ENCODE measurements at regions not wholly inside any gene's neighbourhood (a gene's known extent, or its start where the extent isn't known, plus 50 kb on each side); places are given as distances from the start of the nearest gene placed in this dataset.
"Not testable (repeated sequence)": the region's sequence is repeated elsewhere in the genome, so short reads cannot be mapped to it uniquely, and the experiment has no call there.

DNA sequence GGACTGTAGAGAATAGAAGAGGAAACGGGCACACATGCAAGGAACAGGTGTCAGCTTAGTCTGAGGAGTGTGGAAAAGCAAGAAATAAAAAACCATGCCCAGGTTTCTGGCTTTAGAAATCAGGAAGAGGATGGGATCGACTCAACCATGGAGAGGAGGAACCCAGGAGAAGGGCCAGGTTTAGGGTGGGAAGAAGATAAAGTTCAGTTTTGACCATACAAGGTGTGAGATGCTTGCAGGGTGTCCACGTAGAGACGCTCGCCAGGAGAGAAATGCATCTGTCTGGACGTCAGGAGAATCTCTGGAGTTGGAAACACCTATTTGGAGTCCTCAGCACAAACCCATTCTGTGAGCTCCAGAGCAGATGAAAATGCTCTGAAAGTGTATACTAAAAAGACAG is 275.1 kb downstream of the CYRIA start:
- no peak for DNase-seq

DNA sequence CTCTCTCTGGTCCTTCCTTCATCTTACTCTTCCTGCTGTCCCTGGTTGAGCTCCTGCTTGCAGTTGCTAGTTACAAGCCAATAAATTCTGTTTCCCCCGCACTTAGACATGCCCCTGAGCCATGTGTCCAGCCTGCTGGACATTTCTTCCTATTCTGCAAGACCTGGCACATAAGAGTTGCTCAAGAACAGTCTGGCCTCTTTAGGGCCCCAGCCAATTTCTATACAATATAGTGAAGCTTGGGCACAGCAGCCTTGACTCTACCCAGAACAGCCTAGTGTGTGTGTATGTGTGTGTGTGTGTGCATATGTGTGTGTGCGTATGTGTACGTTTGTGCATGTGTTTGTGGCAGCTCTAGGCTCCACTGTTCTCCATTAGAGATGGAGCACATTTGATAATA is 276.0 kb downstream of the CYRIA start:
- DNase-seq, result no peak

DNA sequence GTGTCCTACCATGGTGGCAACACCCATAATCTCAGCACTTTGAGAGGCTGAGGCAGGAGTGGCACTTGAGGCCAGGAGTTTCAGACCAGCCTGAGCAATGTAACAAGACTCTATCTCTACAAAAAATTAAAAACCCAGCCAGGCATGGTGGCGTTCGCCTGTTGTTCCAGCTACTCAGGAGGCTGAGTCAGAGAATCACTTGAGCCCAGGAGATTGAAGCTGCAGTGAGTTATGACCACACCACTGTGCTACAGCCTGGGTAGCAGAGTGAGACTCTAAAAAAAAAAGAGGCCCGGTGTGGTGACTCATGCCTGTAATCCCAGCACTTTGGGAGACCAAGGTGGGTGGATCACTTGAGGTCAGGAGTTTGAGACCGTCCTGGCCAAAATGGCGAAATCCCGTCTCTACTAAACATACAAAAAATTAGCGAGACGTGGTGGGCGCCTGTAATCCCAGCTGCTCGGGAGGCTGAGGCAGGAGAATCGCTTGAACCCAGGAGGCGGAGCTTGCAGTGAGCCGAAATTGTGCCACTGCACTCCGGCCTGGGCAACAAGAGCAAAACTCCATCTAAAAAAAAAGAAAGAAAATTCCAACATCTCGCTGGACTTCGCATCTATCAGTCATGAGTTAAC is 277.3 kb downstream of the CYRIA start:
- not testable (repeated sequence) for DNase-seq

DNA sequence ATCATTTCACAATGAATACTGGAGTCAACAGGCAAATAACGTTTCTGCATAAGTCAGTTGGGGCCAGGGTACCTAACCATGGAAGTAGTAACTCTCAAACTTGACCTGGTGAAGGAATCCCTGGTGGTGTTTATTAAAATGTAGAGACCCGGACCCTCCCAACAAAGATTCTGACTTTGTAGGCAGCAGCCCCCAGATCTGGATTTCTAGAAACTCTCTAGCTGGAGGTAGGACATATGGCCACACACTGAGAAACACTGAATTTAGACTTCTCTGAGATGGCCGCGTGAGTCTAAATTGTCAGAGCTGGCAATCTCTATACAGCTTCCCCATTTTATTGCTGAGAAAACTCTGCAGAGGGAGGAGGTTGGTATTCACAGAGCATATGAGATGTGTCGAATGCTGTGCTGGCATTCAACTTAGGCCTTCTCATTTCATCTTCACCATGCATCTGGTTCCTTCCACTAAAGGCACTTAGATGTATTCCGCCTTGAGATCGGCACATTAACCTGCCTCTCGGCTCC is 278.1 kb downstream of the CYRIA start:
- no peak for DNase-seq

DNA sequence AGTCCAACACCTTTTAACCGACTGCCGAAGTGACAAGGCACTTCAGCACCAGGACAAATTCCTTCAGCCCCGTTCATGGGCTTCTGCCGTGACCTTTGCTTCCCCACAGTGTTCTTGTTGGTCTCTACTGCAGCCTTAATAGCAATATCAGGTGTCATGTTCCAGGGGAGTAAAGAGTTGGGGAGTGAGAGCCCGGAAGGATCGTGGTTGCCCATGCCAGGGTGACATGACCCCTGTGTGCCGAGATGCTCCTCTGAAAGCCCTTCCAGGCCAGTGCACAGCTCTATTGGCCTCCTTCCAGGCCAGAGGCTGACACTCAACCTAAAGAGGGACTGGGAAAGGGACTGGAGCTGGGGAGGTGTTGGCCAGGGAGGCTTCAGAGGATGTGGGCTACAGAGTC is 279.2 kb downstream of the CYRIA start:
- no peak for DNase-seq

DNA sequence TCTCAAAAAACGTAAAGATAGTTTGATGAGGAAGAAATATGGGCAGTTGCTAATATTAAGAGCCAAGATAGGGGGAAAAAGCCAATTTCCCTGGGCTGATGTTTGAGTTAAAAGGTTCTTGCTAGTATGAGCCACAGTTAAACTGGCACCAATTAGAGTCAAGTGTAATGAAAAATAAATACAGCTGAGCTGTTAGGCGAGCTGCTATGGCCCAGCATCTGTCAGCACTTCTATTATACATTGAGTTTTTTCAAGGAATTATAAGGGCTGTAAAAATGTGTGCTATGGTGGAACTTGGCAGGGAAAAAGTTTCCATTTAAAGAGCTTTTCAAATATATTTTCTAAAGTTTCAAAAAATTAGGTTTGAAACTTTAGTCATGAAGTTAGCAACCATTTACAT is 279.6 kb downstream of the CYRIA start:
- DNase-seq, result no peak

DNA sequence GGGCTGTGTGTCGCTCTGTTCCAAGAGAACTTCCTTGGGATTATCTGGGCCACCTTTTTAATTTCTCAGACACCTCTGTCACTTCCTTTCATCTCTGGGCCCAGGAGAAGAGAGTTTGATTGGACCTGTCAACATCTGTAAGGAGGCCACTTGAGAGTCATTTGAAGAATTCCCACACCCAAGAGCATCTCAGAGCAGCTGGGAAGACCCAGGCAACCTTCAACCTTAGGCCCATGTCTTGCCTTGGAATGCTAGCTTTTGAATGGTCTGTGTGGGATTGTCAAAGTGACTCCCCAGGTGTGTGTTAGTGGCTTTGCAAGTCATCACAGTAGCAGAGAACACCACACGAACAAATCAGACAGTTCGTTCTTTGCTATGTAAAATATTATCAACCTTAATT is 280.3 kb downstream of the CYRIA start:
- DNase-seq, result no peak

DNA sequence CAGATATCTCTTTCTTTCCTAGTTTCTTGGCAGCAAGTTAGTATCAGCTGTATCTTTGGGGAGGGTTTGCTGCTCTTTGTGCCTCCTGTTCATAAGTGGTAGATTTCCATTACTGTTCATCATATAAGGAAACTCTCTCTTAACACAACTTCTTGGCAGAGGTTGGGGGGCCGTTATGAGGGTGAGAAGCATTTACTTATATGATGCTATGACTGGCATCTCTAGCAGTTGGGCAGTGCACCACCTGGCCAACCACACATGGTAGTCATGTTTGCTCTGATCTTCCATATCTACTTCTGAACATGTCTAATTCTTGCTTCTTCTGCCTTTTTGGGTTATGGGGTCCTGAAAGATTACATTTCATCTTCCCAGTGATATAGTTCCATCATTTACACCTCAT is 282.2 kb downstream of the CYRIA start:
- no peak for DNase-seq

DNA sequence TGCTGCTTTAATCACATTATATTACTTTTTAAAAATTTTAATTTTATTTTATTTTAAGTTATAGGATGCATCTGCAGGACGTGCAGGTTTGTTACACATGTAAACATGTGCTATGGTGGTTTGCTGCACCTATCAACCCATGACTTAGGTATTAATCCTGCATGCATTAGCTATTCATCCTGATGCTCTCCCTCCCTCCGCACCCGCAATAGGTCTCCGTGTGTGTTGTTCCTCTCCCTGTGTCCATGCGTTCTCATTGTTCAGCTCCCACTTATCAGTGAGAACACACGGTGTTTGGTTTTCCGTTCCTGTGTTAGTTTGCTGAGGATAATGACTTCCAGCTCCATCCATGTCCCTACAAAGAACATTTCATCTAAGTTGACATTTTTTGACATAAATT is 283.2 kb downstream of the CYRIA start:
- DNase-seq, result no peak

DNA sequence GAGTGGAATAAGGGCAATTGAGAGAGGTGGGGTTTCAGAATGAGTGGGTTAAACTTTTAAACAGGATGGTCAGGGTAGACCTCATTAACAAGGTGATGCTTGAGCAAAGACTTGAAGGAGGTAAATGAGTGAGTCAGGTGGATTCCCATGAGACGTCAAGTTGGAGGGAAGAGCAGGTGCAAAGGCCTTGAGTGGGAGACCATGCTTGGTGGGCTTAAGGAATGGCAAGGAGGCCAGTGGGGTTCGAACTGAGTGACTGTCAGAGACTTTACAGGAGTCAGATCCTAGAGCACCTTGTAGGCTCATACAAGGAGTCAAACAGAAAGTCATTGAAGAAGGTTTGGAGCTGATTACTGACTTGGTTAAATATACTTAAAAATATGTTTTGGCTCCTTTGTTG is 284.1 kb downstream of the CYRIA start:
- no peak for DNase-seq

DNA sequence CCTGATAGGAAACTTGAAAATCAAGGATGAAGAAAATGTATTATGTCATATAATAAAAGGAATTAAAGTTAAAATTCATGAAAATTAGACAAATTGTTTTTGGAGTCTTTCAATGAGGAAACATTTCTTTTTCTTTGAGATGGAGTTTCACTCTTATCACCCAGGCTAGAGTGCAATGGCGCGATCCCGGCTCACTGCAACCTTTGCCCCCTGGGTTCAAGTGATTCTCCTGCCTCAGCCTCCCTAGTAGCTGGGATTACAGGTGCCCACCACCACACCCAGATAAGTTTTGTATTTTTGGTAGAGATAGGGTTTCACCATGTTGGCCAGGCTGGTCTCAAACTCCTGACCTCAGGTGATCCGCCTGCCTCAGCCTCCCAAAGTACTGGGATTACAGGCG is 285.7 kb downstream of the CYRIA start:
- DNase-seq, result not testable (repeated sequence)

DNA sequence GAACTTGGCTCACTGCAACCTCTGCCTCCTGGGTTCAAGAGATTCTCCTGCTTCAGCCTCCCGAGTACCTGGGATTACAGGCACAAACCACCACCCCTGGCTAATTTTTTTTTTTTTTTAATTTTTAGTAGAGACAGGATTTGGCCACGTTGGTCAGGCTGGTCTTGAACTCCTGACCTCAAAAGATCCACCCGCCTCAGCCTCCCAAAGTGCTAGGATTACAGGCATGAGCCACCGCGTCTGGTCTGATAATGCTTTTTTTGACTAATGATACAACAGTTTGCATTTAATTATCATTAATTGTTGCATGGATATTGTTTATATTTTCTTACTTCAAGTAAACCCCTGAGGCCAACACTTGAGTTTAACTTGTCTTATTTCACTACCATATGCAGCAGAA is 286.6 kb downstream of the CYRIA start:
- DNase-seq, result not testable (repeated sequence)

DNA sequence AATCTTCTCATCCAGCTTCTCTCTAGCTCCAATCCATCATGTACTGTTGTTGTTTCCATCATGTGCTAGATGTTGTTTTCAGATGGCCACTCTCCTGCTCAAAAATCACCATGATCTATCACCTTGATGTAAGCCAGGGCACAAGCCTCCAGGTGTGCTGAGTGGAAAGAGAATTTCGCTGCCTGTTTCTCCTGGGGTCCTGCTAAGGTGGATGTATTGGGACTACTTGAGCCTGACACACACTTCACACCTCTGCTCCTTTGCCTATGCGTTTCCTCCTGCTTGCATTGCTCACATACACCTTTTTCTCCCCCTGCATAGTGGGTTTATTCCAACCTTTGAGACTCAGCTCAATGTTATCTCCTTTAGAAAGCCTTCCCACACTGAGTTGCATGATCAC is 287.6 kb downstream of the CYRIA start:
- DNase-seq, result no peak

DNA sequence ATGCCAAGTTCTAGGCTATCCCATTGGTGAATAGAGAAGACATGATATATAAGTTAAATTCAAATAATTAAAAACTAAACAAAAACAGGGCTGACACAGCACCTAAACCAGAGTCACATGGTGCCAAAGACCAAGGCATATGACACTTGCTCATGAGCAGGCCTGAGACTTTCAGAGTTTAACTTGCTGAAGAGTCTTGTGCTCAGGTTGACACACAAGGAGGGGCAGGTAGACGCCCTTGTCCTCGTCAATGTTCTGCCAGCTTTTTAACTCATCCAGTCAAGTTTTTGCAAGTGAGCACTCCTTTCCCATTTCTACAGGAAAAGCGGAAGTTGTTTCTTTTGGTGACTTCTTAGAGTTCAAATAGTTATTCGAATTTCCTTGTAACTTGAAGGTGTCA is 289.7 kb downstream of the CYRIA start:
- no peak for DNase-seq

DNA sequence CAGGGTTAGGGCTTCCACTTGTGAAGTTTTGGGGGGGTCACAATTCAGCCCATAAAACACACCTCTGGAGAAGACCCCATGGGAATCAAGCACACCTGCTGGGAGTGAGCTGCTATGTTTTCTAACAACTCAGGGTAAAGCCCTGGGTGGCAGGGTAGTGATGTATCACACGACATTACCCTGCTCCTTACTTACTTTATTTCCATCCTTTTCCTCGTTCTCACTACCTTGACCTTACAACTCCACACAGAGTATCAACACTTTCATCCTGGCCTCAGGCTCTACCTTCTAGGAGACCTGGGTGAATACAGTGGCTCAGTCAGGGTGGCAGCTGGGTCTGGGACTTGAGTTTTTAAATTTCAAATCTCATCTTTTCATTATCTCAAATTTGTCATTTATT is 290.3 kb downstream of the CYRIA start:
- no peak for DNase-seq

DNA sequence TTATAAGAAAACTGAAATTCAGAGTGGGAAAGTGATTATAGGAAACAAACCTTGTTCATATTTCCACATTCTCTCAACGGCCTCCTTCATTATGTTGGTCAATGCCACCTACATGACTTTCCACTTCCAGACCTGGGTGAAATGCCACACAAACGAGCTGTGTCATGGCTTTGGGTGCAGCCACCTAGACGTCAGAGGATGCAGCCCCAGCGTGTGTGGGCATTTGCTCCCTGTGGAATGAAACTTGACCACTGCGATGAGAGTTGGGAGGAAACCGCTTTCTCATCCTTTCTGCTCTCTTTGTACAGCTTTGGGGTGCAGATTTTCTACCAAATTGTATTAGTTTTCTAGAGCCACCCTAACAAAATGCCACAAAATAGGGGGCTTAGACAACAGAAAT is 291.0 kb downstream of the CYRIA start:
- no peak for DNase-seq

DNA sequence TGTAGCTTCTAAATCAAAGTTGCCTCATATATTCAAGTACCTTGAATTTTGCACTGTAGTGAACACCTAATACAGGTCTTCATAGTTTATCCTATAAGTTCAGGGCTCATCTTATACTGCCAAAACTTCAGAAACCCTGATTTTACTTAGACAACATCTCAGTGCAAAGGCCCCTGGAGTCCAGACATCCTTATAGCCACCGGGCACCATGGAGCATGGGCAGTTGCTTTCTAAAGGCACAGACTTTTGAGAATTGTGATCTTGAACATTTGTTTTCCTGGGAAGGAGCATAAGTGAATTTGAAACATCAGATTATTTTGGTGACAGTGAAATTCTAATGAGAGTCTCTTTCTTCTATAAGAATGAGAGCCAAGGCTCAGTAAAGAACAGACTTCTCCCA is 292.3 kb downstream of the CYRIA start:
- DNase-seq, result no peak

DNA sequence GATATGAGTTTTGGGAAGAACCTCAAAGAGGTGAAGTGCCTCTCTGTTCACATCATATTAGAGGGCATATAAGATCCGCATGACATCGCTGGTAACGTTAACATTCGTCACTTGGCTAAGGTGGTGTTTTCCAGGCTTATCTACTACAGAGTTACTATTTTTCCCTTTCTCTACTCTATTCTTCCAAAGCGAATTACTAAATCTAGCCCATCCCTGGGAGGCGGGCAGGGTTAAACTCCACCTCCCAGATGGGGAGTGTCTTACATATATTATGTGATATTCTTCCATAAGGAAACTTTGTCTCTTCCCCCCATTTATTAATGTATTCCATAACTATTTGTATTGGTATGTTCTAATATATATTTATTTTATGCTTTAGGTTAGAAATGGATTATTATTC is 293.9 kb downstream of the CYRIA start:
- DNase-seq, result no peak

DNA sequence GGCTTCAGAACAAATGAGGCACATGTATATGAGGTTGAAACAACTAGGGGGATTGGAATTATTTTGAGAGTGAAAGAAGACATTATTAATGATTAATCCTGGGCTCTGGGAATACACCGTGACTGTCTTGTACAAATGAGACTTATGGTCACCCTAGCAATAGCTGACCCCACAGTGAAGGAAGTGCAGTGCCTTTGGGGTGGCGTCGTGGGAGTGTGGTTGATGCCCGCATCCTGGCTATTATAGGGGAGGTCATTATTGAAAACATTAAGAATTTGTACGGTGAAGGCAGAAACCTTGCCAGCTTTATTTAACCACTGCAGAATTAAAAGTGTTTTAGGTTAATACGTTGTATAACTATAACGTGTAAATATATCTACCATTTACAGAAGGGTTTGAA is 296.7 kb downstream of the CYRIA start:
- no peak for DNase-seq

DNA sequence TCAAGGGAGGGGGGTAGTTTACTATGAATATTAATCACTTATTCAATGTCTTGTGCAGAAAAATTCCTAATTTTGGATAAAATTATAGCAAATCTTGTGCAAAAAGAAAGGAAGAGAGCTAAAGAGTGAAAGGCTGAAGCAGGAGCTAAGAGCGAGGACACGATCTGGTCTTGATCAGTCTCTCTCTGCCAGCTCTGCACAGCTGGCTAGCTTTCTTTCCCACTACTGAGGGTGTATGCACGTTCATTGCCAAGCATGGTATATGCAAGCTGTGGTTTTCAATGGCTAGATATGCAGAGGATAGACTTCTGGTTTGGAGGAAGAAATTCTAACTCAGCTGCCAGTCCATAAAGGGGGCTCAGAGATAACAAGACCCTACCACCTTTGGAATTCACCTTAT is 297.3 kb downstream of the CYRIA start:
- DNase-seq, result no peak

DNA sequence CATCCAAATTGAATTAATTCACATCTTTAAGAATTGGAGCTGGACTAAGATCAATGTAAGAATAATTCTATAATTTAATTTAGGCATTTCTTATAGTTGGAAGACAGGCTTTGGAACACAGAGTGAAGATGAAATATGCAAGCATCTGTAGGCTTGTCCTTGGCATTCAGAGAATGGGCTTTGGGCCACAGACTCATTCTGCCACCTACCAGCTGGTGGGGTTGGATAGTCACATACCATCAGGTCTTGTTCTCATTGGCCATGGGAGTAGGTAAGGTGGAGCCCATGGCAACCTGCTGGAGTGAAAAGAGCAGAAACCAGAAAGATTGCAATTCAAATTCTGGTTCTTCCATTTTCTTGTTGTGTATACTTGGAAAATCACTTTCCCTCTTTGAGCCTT is 300.3 kb downstream of the CYRIA start:
- no peak for DNase-seq

DNA sequence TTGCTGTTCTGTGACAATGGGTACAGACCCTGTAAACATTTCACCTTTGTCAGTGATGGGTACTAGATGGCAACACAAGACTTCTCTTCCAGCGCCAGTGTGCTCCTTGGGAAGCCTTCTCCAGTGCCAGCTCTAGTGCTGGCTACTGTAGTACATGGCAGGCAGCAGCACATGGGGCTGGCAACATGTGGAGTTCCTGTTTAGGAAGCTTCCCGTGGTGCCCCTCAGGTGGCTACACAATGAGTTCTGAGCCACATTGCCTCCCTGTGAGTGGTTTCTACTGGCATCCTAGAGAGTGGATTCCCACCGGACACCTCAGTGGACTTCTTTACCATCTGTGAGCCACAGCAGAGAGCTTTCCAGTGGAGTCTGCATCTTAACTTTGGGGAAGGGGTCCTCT is 302.1 kb downstream of the CYRIA start:
- DNase-seq, result no peak

DNA sequence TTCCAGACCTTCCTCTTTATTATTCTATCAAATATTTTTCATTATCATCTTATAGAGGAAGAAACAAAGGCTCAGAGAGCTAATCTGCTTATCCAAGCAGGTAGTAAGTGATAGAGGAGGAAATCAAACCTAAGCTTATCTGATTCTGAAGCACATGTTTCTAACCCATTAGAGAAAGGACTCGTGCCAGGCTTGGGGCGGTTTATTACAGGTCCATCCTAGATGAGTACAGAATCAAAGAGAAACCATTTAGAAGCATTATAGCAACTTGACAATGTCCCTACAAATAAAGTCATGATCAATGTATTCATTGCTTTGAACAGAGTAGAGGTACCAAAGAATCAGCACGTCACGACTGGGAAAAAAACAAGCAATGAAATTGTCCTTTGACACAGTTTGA is 303.0 kb downstream of the CYRIA start:
- DNase-seq, result no peak

DNA sequence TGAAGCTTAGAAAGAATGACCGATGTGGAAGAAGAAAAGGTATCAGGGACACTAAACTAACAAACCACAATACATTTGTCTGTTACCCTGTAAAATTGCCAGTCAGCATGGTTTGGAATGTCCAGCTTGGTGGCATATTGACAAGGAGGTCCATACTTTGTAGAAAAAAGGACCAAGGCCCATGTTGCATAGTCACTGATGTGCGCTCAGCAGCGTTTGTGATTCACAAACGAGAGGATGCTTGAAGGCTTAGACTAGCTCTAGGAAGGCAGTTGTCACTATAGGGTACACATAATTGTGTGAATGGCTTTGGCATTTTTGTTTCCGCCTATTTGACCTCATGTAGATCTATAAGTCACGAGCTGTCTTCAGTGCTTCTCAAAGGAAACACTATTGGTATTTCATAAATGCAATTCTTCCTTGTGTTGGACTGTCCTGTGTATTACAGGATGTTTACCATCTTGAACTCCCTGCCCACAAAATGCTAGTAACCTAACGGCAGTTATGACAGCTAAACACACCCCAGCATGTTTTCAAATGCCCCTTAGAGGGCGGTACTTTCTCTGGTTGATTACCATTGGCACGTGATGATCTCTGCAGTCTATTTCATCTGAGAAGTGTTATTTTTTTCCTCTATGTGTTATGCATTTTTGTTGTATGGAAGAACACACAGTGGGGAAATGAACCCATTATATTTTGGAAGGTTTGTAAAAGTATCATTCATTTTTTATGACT is 304.2 kb downstream of the CYRIA start:
- no peak for DNase-seq

DNA sequence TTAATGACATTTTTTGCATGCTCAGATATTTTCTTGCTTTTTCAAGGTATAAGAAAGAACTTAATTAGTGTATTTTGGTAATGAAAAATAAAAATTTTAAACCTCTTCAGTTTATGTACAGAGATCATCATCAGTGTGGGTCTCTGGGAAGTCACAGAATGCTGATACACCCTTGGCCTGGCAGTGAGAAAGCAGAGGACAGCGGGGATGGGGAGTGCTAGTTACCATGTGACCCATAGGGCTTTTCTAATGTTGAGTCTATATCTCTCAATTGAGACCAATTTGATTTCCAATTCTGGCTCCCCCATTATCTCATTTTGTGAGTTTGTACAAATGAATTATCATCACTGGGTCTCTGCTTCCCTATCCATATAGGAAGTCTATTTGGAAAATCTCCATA is 305.7 kb downstream of the CYRIA start:
- no peak for DNase-seq

Data from RPMI8226 (cell line).